Jurkat, Clone E6-1 (cell line): ENCODE measurements at regions not wholly inside any gene's neighbourhood (a gene's known extent, or its start where the extent isn't known, plus 50 kb on each side); places are given as distances from the start of the nearest gene placed in this dataset.

Experiments used
- DNase-seq: peaks from one replicate; pipeline ENCODE4 v3.0.0-alpha.2; 2011; ENCODE audit warnings: low read depth, low spot score
- H3K4me3 ChIP-seq: 2 replicates; pipeline ENCODE4 v1.5.1; 2011; ENCODE audit warnings: mild to moderate bottlenecking, low read length, control low read depth, moderate library complexity

- DNase-seq: no peak
- no peak overlapping the region for H3K4me3 ChIP-seq
These were observed 222.9 kb upstream of the RAB4A start for GRCh38 chr1:229047840-229048620.

- DNase-seq: no peak
- no peak overlapping the region for H3K4me3 ChIP-seq
These were observed 222.0 kb upstream of the RAB4A start for GRCh38 chr1:229048896-229049295.

GRCh38 chr1:229056046-229056445, 214.9 kb upstream of the RAB4A start:
- no peak for DNase-seq
- no peak overlapping the region for H3K4me3 ChIP-seq

DNA sequence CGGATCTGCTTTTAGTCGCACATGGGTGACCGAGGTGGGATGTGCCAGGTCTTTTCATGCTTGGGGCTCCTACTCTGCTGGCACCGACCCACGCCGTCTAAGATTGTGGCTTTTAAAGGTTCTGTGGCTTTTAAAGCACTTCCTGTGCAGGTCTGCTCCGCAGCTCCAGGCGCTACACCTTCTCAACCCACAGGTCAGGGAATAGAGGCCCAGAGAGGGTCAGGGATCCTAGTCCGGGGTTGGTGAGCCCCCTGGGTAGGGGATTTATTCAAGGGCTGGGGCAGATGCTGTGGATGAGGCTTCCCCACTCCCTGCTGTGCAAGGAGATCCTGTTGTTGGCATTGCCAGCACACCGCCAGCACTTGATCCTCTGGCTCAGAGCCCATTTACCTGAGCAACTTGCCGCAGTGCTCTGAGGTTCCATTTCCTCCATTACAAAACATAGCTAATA, 212.8 kb upstream of the RAB4A start:
- DNase-seq: peak; percentile 71
- H3K4me3 ChIP-seq: peak overlapping the region; percentile 7; the same call in 1 of the 2 replicates

DNA sequence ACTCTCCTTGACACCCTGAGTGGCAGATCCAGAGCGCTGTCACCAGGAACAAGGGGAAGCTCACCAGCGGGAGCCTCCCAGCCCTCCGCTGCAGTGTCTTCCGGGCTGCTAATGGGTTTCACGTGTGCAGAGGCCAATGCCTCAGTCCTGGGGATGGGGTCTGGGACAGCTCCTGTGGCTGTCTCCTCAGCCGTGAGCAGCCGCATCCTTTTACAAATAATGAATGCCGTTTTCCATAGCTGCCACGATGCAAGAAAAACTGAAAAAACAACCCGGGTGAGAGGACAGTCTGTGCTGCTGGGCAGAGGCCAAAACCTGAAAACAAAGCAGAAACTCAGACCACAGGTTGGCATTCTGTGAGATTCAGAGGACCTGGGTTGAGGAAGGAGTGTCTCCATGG, 212.2 kb upstream of the RAB4A start:
- no peak overlapping the region for H3K4me3 ChIP-seq
- no peak for DNase-seq

DNA sequence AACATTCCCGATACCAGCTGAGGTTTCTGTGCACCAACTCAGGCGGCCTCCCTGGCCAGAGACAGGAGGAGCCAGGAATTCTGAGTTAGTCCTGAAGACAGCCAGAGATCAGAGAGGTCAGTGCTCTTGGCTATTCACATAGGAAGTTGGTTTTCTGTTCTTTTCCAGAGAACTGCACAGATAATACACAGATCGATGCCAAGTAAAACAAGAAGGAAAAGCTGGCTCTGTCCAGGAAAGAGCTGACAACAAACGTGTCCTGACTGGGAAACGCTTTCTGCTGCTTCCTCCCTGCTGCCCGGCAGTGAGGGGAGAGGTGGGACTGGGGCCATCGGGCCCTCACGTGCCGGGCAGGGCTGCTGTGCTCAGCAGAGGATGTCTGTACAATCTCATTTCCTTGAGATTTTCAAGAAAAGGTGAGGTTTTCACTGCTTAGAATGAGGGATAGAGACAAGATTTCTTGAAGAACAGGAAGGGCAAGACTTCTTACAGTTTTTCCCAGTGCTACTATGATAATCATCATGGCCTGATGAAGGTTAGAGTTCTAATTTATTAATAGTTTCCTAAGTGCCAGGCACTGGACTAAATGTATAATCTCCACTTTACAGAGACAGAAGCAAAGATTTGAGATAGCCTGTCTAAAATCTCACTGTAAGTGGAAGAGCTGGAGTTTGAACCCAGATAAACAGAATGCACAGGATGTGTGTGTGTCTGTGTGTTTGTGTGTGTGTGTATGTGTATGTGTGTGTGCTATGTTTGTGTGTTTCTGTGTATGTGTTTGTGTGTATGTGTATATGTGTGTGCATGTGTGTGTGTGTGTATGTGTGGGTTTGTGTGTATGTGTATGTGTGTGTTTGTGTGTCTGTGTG, 211.0 kb upstream of the RAB4A start:
- no peak overlapping the region for H3K4me3 ChIP-seq
- DNase-seq: no peak

DNA sequence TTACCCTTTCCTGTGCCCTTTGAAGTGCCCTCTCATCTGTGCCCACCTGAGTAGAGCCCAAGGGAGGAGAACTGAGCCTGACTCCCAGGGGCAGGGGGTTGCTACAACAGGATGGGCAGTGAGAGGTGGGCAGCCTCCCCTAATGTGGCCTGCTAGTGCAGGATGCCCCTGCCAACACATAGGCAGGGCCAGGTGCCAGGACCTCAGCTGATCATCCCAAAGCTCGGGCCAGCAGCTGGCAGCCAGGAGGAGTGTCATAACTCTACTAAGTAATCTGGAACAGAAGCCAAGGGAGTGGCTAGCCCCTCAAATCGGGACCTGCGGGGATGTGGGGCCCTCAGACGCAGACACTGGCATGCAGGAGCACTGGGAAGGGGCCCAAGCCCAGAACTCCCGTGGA, 208.8 kb upstream of the RAB4A start:
- no peak overlapping the region for H3K4me3 ChIP-seq
- DNase-seq: no peak

GRCh38 chr1:229063154-229063773, 207.6 kb upstream of the RAB4A start:
- H3K4me3 ChIP-seq: no peak overlapping the region
- no peak for DNase-seq

GRCh38 chr1:229064320-229065168, 206.4 kb upstream of the RAB4A start:
- H3K4me3 ChIP-seq: no peak overlapping the region
- no peak for DNase-seq

GRCh38 chr1:229065613-229066012, 205.3 kb upstream of the RAB4A start:
- DNase-seq: no peak
- no peak overlapping the region for H3K4me3 ChIP-seq

- no peak overlapping the region for H3K4me3 ChIP-seq
- DNase-seq: no peak
These were observed 204.3 kb upstream of the RAB4A start for GRCh38 chr1:229066591-229066990.

DNA sequence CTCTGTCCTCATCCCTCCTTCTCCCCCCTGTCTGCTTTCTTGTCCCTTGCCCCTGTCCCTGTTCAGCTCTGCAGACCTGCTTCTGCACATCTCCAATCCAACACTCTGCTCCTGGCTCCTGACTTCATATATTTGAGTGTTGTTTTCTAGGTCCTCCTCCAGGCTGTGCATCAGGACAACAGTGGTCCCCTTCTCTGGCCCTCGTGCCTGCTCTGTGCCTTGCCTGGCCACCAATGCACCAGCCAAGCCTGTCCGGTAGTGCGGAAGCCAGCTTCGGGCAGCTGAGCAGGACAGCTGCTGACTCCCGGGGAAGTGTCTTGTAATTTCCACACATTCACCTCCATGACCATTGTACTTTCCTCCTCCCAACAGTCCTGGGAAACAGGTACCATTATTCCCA, 203.4 kb upstream of the RAB4A start:
- no peak for DNase-seq
- H3K4me3 ChIP-seq: no peak overlapping the region

DNA sequence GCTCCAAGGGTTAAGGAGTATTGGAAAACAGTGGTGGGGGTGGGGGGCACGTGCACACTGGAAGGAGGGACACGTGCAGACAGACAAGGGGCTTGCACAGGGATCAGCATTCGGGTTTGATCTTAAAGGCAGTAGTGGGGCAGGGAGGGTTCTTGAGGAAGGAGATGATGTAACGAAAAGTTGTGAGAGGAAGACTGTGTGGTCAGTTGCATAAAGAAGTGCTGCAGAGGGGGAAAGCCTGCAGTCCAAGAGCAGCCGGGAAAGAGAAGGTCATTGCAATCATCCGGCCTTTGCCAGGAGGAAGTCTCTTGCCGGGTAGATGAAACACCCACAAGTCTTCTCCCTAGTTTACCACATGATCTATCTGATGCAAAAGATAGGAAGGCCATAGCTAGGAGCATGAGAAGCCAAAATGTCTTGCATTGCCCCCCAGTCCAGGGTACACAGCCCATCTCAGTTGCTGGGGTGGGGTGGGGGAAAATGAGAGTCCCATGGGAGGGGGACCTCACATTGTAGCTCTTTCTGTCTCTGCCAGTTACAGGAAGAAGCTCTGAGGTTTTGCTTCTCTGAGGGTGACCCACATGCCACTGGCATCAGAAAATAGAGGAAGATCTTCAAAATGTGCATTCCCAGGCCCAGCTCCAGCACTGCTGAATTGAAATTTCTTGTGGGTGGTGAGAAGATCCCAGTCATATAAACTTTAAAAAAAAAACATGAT, 202.5 kb upstream of the RAB4A start:
- H3K4me3 ChIP-seq: no peak overlapping the region
- no peak for DNase-seq

- no peak for DNase-seq
- H3K4me3 ChIP-seq: no peak overlapping the region
These were observed 201.7 kb upstream of the RAB4A start for GRCh38 chr1:229069176-229069575.

DNA sequence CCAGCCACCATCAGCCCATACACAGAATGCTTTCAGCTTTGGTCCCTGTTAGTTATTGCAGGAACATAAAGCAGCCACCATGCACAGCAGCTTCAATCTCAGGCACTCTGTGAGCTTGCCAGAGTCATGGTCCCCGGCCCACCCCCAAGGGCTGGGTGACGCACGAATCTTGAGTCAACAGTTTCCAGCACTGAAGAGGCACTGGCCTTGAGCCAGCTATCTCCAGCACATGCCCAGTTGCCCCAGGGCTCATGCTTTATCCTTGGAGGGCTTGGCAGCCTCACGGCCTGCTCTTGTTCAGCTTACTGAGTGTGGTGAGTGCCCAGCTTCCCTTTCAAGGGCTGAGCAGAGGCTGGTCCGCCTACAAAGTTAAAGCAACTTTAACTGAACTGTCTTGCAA, 200.7 kb upstream of the RAB4A start:
- no peak overlapping the region for H3K4me3 ChIP-seq
- DNase-seq: no peak

GRCh38 chr1:229073251-229073650, 197.7 kb upstream of the RAB4A start:
- H3K4me3 ChIP-seq: no peak overlapping the region

DNA sequence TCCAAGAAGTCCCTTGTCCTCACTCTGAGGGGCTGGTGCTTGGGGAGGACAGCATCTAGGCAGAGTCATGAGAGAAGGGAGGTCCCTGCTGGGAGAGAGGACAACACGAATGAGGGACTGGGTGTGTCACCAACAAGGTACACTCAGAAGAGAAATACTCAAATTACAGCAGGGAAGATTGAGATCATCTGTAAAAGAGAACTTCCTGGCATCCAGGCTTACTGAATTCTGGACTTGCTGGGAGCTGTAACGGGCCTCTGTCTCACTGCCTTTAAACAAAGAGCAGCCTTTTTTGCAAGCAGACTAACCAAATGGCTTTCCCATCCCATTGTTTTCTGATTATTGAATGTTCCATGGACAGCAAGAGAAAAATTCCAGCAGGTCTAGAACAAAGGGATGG, 195.7 kb upstream of the RAB4A start:
- no peak overlapping the region for H3K4me3 ChIP-seq

More at GRCh38 chr1:229073251-229073650, 197.7 kb upstream of the RAB4A start:
- no peak for DNase-seq

GRCh38 chr1:229075716-229076115, 195.2 kb upstream of the RAB4A start:
- no peak overlapping the region for H3K4me3 ChIP-seq
- DNase-seq: no peak

More for the DNA sequence above, 195.7 kb upstream of the RAB4A start:
- no peak for DNase-seq
